K562 (cell line): ENCODE measurements at regions not wholly inside any gene's neighbourhood (a gene's known extent, or its start where the extent isn't known, plus 50 kb on each side); places are given as distances from the start of the nearest gene placed in this dataset.

Source experiments
- ATAC-seq: fragments of 200-7000 bp; cut with Tn5 transposase; 3 replicates; pipeline ENCODE4 v1.9.1; 2020; ENCODE audit warnings: moderate library complexity
- BruUV-seq: library from RNA; stranded (reverse); fragments of 400-500 nt; replicated peaks from 2 replicates; lab custom pipeline; 2021; lab: Mats Ljungman, UMichigan
- CTCF ChIA-PET: fragments of 300-600 bp; formaldehyde crosslinking; extraction: SDS; loops from one replicate; lab custom pipeline; 2021; ENCODE audit warnings: low intra/inter-chr PET ratio; lab: Yijun Ruan, JAX
- POLR2A ChIA-PET: fragments of 300-600, 350-650 bp; sonication (Branson Sonifier 250); formaldehyde crosslinking; extraction: SDS; loops from one replicate; lab custom pipeline; 2021; ENCODE audit warnings: antibody characterized with exemption, inconsistent platforms; lab: Yijun Ruan, JAX
- DNase-seq, 4 experiments: peaks; one replicate each; pipeline versions ENCODE4 v3.0.0 to v3.0.0-alpha.2; 2011 to 2018; ENCODE audit warnings: low spot score in 3 of 4, mixed read lengths in 3 of 4; ENCODE audit errors: extremely low read depth in 1 of 4
- FAIRE-seq: peaks from 2 replicates; lab custom pipeline; 2011; peaks lifted over from hg19 to GRCh38; lab: Jason Lieb, UNC
- H2AFZ ChIP-seq: 2 replicates; pipeline ENCODE4 v1.6.0; 2011; ENCODE audit warnings: low read depth, low read length, control low read depth, inconsistent platforms
- H3K27ac ChIP-seq: fragments of 200-600 bp; 3 replicates; pipeline ENCODE4 v1.8.0; 2011; ENCODE audit warnings: low read depth, mild to moderate bottlenecking, control low read depth, inconsistent platforms, low read length, moderate library complexity, mixed read lengths; ENCODE audit errors: extremely low read depth
- H3K27me3 ChIP-seq, 2 experiments: fragments of 300-600 bp in 1 of 2; 2 replicates in 1 of 2; 3 replicates in 1 of 2; pipeline versions ENCODE4 v1.6.0 to v1.8.0; 2011; ENCODE audit warnings: inconsistent platforms in 2 of 2, low read length in 2 of 2, mild to moderate bottlenecking in 1 of 2, mixed read lengths in 1 of 2, moderate library complexity in 1 of 2; ENCODE audit not compliant: control insufficient read depth in 2 of 2, insufficient read depth in 2 of 2
- H3K36me3 ChIP-seq: fragments of 300-600 bp; 3 replicates; pipeline ENCODE4 v1.8.0; 2011; ENCODE audit warnings: mild to moderate bottlenecking, low read length, inconsistent platforms; ENCODE audit not compliant: control insufficient read depth, insufficient read depth
- H3K4me1 ChIP-seq, 2 experiments: fragments of 200-600 bp in 1 of 2; replicated peaks in 1 of 2; 2 replicates in 1 of 2; 3 replicates in 1 of 2; pipeline versions ENCODE4 v1.5.1 to v1.8.0; 2011; ENCODE audit warnings: inconsistent platforms in 2 of 2, low read length in 2 of 2, mild to moderate bottlenecking in 1 of 2, mixed read lengths in 1 of 2, moderate library complexity in 1 of 2; ENCODE audit not compliant: control insufficient read depth in 2 of 2, insufficient read depth in 2 of 2
- H3K4me2 ChIP-seq: 2 replicates; pipeline ENCODE4 v1.6.1; 2011; ENCODE audit warnings: low read length, control low read depth, inconsistent platforms, mixed read lengths; ENCODE audit not compliant: insufficient read depth
- H3K4me3 ChIP-seq: fragments of 200-600 bp; sonication (generic), shearing (Covaris generic); 2 replicates; pipeline ENCODE4 v1.5.1; 2016; ENCODE audit warnings: control low read depth, inconsistent platforms
- H3K79me2 ChIP-seq: fragments of 200-600 bp; 3 replicates; pipeline ENCODE4 v1.8.0; 2011; ENCODE audit warnings: low read length, inconsistent platforms; ENCODE audit not compliant: control insufficient read depth, insufficient read depth
- H3K9ac ChIP-seq, 2 experiments: 2 replicates each; pipeline versions ENCODE4 v1.6.0 to v1.6.1; 2011; ENCODE audit warnings: low read depth in 2 of 2, low read length in 2 of 2, control low read depth in 1 of 2, inconsistent platforms in 1 of 2, mild to moderate bottlenecking in 1 of 2, mixed read lengths in 1 of 2; ENCODE audit not compliant: insufficient read depth in 1 of 2
- H3K9me1 ChIP-seq: one replicate; pipeline ENCODE4 v1.6.0; 2011; ENCODE audit warnings: inconsistent platforms, mild to moderate bottlenecking, low read length, moderate library complexity; ENCODE audit not compliant: control insufficient read depth, insufficient read depth
- H3K9me3 ChIP-seq: replicated peaks from 2 replicates; pipeline ENCODE4 v1.5.1; 2011; ENCODE audit warnings: low read depth, low read length, inconsistent platforms; ENCODE audit not compliant: control insufficient read depth, insufficient read depth
- H4K20me1 ChIP-seq: replicated peaks from 2 replicates; pipeline ENCODE4 v1.6.1; 2011; ENCODE audit warnings: low read length, inconsistent platforms, mixed read lengths; ENCODE audit not compliant: control insufficient read depth, insufficient read depth
- ARID3A ChIP-seq: IDR thresholded peaks from 2 replicates; pipeline ENCODE4 v1.6.1; 2012; ENCODE audit warnings: low read depth, low read length, improper control_type of control experiment, borderline replicate concordance
- ASH1L ChIP-seq: fragments of 450-650 bp; IDR thresholded peaks from 2 replicates; pipeline ENCODE4 v1.6.1; 2018; ENCODE audit warnings: borderline replicate concordance, mild to moderate bottlenecking, low read depth; ENCODE audit not compliant: partially characterized antibody
- CTCF ChIP-seq, 3 experiments: IDR thresholded peaks in 2 of 3; conservative IDR thresholded peaks in 1 of 3; 2 replicates each; pipeline ENCODE4 v1.5.1; 2011 to 2012; ENCODE audit warnings: low read length in 3 of 3, mild to moderate bottlenecking in 3 of 3, control low read depth in 2 of 3, improper control_type of control experiment in 1 of 3, inconsistent platforms in 1 of 3, low read depth in 1 of 3, mixed read lengths in 1 of 3, moderate library complexity in 1 of 3; ENCODE audit not compliant: insufficient read depth in 2 of 3
- NCOA6 ChIP-seq: fragments of 450-650 bp; IDR thresholded peaks from 2 replicates; pipeline ENCODE4 v1.6.1; 2017; ENCODE audit warnings: mild to moderate bottlenecking
- RAD21 ChIP-seq, 2 experiments: fragments of 250-450 bp in 1 of 2; fragments of 450-650 bp in 1 of 2; sonication (Bioruptor Pico) in 1 of 2; formaldehyde crosslinking in 1 of 2; IDR thresholded peaks in 1 of 2; conservative IDR thresholded peaks in 1 of 2; 2 replicates each; pipeline versions ENCODE4 v1.4.0 to v1.8.0; 2020 to 2022; ENCODE audit warnings: mild to moderate bottlenecking in 2 of 2, moderate library complexity in 1 of 2
- RERE ChIP-seq: sonication (generic); formaldehyde crosslinking; IDR thresholded peaks from 2 replicates; pipeline ENCODE4 v1.8.0; 2023; ENCODE audit warnings: missing genetic modification reagents, mild to moderate bottlenecking, borderline replicate concordance
- ZBTB34 ChIP-seq: fragments of 250-450 bp; sonication (Bioruptor Pico); IDR thresholded peaks from 2 replicates; pipeline ENCODE4 v1.8.0; 2021; ENCODE audit warnings: mild to moderate bottlenecking, moderate library complexity
- ZNF175 ChIP-seq: fragments of 200-800 bp; sonication (Bioruptor generic); IDR thresholded peaks from 2 replicates; pipeline ENCODE4 v1.6.1; 2016; ENCODE audit warnings: low read depth, mild to moderate bottlenecking, missing genetic modification characterization, missing compliant biosample characterization
- ZNF324 ChIP-seq: fragments of 250-450 bp; sonication (Bioruptor Pico); IDR thresholded peaks from 2 replicates; pipeline ENCODE4 v1.4.0; 2020; ENCODE audit warnings: mild to moderate bottlenecking
- WGBS: fragments of 100-300 bp; shearing (Covaris generic); methylation state at CpG from one replicate; pipeline ENCODE4 v1.1.6; 2016; ENCODE audit warnings: low coverage, mixed read lengths; ENCODE audit not compliant: insufficient coverage; ENCODE audit errors: missing lambda C conversion rate; 5-methylcytosine and 5-hydroxymethylcytosine counted together
- in situ Hi-C: fragments of 300-500 bp; cut with MboI; formaldehyde crosslinking; loops from 4 replicates; pipeline ENCODE4 v1.15.0; 2018; ENCODE audit warnings: inconsistent platforms, mixed read lengths
- intact Hi-C: fragments of 100-400 bp; cut with micrococcal nuclease; formaldehyde crosslinking; loops from 2 replicates; pipeline ENCODE4 v1.14.2; 2022

GRCh38 chr10:27369880-27370279 lies 129.3 kb upstream of the ACBD5 start:
- Histone ChIP-seq H3K36me3 (no peaks in the 10 kb centered on the region), H3K4me3 (no peak overlapping the region), H3K79me2 (no peaks in the 10 kb centered on the region), H3K27ac (no peak overlapping the region), H3K4me1 (no peaks in the 10 kb centered on the region), H3K27me3 (0 out of 5 replicates have a peak, but pooled peaks cover 0 to 5% of the 10 kb centered on the region in 2 experiments), H3K4me2 (no peak overlapping the region), H3K9me1 (no peaks in the 10 kb centered on the region), H3K9me3 (no peaks in the 10 kb centered on the region), H4K20me1 (no peaks in the 10 kb centered on the region), H3K9ac (no peak overlapping the region), H2AFZ (no peak overlapping the region)
- 8% methylated on average over 3 of the region's 3 CpGs for WGBS
- ChIA-PET POLR2A (no interaction called here), CTCF (interaction anchor here (0.5 to 0.9 kb wide), 4 partner anchors 286 to 927 kb away, joined by 3 to 5 read pairs (median 3); no protein-coding TSS in a partner anchor)
- intact Hi-C loops: loop anchor here (10.0 kb wide), 3 partner anchors 295 to 1015 kb away; no protein-coding TSS in a partner anchor
- no TSS peak for BruUV-seq
- in situ Hi-C loops: loop anchor here (10.0 kb wide), 1 partner anchor 625 kb away; no protein-coding TSS in a partner anchor
- ATAC-seq (no peak), FAIRE-seq (no peak), DNase-seq (peak in 1 of 4 experiments; percentile 9)
- no peak for TF ChIP-seq ARID3A
- TF ChIP-seq ZNF175 (CRISPR knock-in tag): no peak
- no peak for TF ChIP-seq ZBTB34 (CRISPR knock-in tag)
- no peak for TF ChIP-seq ASH1L
- TF ChIP-seq ZNF324 (CRISPR knock-in tag): no peak
- no peak for TF ChIP-seq RERE
- peak; percentile 43 to 52 for TF ChIP-seq RAD21 (CRISPR knock-in tag; conservative IDR thresholded peaks at IDR 0.05 in 1 of 2, IDR thresholded peaks at IDR 0.05 in 1 of 2)
- TF ChIP-seq CTCF (IDR thresholded peaks at IDR 0.05 in 2 of 3, conservative IDR thresholded peaks at IDR 0.05 in 1 of 3; ENCODE audit: insufficient read depth in 2 of 3, low read depth in 1 of 3, low read length in 3 of 3): peak in 1 of 3 experiments; percentile 47; a peak in 2 of 6 replicates
- TF ChIP-seq NCOA6: no peak
